NCI-H1417 (cell line): ENCODE measurements at regions not wholly inside any gene's neighbourhood (a gene's known extent, or its start where the extent isn't known, plus 50 kb on each side); places are given as distances from the start of the nearest gene placed in this dataset.

Experiments used
- DNase-seq, 3 experiments: peaks; one replicate each; lab custom pipeline; 2025; lab: John Stamatoyannopoulos, UW

- DNase-seq = no peak
Observed at GRCh38 chr4:27184508-27185155, 324.0 kb downstream of the STIM2 start.

- DNase-seq = no peak
Observed at GRCh38 chr4:27186710-27187109, 326.1 kb downstream of the STIM2 start.

GRCh38 chr4:27187786-27188185, 327.1 kb downstream of the STIM2 start:
- no peak for DNase-seq

GRCh38 chr4:27189683-27190082, 329.0 kb downstream of the STIM2 start:
- DNase-seq = no peak

- no peak for DNase-seq
Observed at GRCh38 chr4:27191592-27191991, 331.0 kb downstream of the STIM2 start.

GRCh38 chr4:27194599-27195176, 334.0 kb downstream of the STIM2 start:
- DNase-seq = no peak

GRCh38 chr4:27198246-27198645, 337.6 kb downstream of the STIM2 start:
- no peak for DNase-seq

- no peak for DNase-seq
Observed at GRCh38 chr4:27198971-27199370, 338.3 kb downstream of the STIM2 start.

GRCh38 chr4:27206009-27206408, 345.4 kb downstream of the STIM2 start:
- no peak for DNase-seq

- DNase-seq = peak in 1 of 3 experiments; percentile 5
Observed at GRCh38 chr4:27210956-27211355, 350.3 kb downstream of the STIM2 start.

- no peak for DNase-seq
Observed at GRCh38 chr4:27214010-27214409, 353.4 kb downstream of the STIM2 start.

GRCh38 chr4:27215220-27215826, 354.7 kb downstream of the STIM2 start:
- no peak for DNase-seq

- DNase-seq = peak in 1 of 3 experiments; percentile 3
Observed at GRCh38 chr4:27217261-27217769, 356.7 kb downstream of the STIM2 start.

- peak in 1 of 3 experiments; percentile 21 for DNase-seq
Observed at GRCh38 chr4:27218013-27218412, 357.4 kb downstream of the STIM2 start.

GRCh38 chr4:27223326-27223725, 362.7 kb downstream of the STIM2 start:
- DNase-seq = no peak

GRCh38 chr4:27233531-27233930, 372.9 kb downstream of the STIM2 start:
- no peak for DNase-seq

GRCh38 chr4:27234306-27234899, 373.8 kb downstream of the STIM2 start:
- DNase-seq = no peak

- no peak for DNase-seq
Observed at GRCh38 chr4:27239641-27240040, 379.0 kb downstream of the STIM2 start.

GRCh38 chr4:27242217-27242616, 381.6 kb downstream of the STIM2 start:
- peak in 1 of 3 experiments; percentile 26 for DNase-seq

- DNase-seq = no peak
Observed at GRCh38 chr4:27245216-27245615, 384.6 kb downstream of the STIM2 start.

- DNase-seq = no peak
Observed at GRCh38 chr4:27248829-27249228, 388.2 kb downstream of the STIM2 start.

GRCh38 chr4:27251771-27252170, 391.1 kb downstream of the STIM2 start:
- DNase-seq = no peak
